ENCODE measurements at regions not wholly inside any gene's neighbourhood (a gene's known extent, or its start where the extent isn't known, plus 50 kb on each side); places are given as distances from the start of the nearest gene placed in this dataset.

- ChIA-PET CTCF (no interaction called here), POLR2A (no interaction called here)
- Mint-ChIP-seq H3K4me3 (no peak overlapping the region), H3K27ac (no peak overlapping the region), H3K9me3 (peaks cover 0 to 6% (median 0%) of the 10 kb centered on the region in 11 donors), H3K27me3 (peaks cover 0 to 15% (median 6%) of the 10 kb centered on the region in 5 donors), H3K36me3 (no peaks in the 10 kb centered on the region), H3K4me1 (no peaks in the 10 kb centered on the region)
- DNase-seq (no peak), ATAC-seq (no peak)
- no peak overlapping the region for H3K4me3 ChIP-seq (ENCODE audit: low read length)
- H3K27ac ChIP-seq (ENCODE audit: low read depth, low read length): no peak overlapping the region
- intact Hi-C loops (cut with micrococcal nuclease): no loop called here
- H3K4me1 ChIP-seq (ENCODE audit: control insufficient read depth in 2 of 2, insufficient read depth in 2 of 2, low read length in 2 of 2): no peaks in the 10 kb centered on the region
- H3K36me3 ChIP-seq (ENCODE audit: control insufficient read depth in 2 of 3, insufficient read depth in 3 of 3, low read length in 3 of 3): no peaks in the 10 kb centered on the region
- H3K27me3 ChIP-seq (ENCODE audit: control insufficient read depth in 2 of 2, insufficient read depth in 2 of 2, low read length in 2 of 2): peaks cover 0 to 3% of the 10 kb centered on the region in 2 donors
- H3K9me3 ChIP-seq (ENCODE audit: control insufficient read depth in 2 of 3, low read length in 3 of 3): no peaks in the 10 kb centered on the region
These were observed 688.7 kb downstream of the ETS1 start for GRCh38 chr11:127898422-127899365.

GRCh38 chr11:127895776-127896175 lies 691.6 kb downstream of the ETS1 start:
- no peaks in the 10 kb centered on the region for H3K4me1 Mint-ChIP-seq
- ChIA-PET POLR2A (no interaction called here), CTCF (no interaction called here)
- DNase-seq (no peak), ATAC-seq (no peak)
- H3K9me3 Mint-ChIP-seq: peaks cover 0 to 6% (median 0%) of the 10 kb centered on the region in 11 donors
- Histone ChIP-seq H3K9me3 (ENCODE audit: control insufficient read depth in 2 of 3, low read length in 3 of 3) (no peaks in the 10 kb centered on the region), H3K27ac (ENCODE audit: low read depth, low read length) (no peak overlapping the region), H3K27me3 (ENCODE audit: control insufficient read depth in 2 of 2, insufficient read depth in 2 of 2, low read length in 2 of 2) (peaks cover 0 to 3% of the 10 kb centered on the region in 2 donors), H3K4me3 (ENCODE audit: low read length) (no peak overlapping the region), H3K4me1 (ENCODE audit: control insufficient read depth in 2 of 2, insufficient read depth in 2 of 2, low read length in 2 of 2) (no peaks in the 10 kb centered on the region), H3K36me3 (ENCODE audit: control insufficient read depth in 2 of 3, insufficient read depth in 3 of 3, low read length in 3 of 3) (no peaks in the 10 kb centered on the region)
- H3K27me3 Mint-ChIP-seq: peaks cover 0 to 11% (median 6%) of the 10 kb centered on the region in 5 donors
- no peaks in the 10 kb centered on the region for H3K36me3 Mint-ChIP-seq
- intact Hi-C loops (cut with micrococcal nuclease): no loop called here
- no peak overlapping the region for H3K4me3 Mint-ChIP-seq
- no peak overlapping the region for H3K27ac Mint-ChIP-seq

GRCh38 chr11:127894316-127894715 lies 693.0 kb downstream of the ETS1 start:
- H3K9me3 ChIP-seq (ENCODE audit: control insufficient read depth in 2 of 3, low read length in 3 of 3): no peaks in the 10 kb centered on the region

GRCh38 chr11:127890030-127890615 lies 697.2 kb downstream of the ETS1 start:
- no peak for DNase-seq
- Histone ChIP-seq H3K4me3 (ENCODE audit: low read length) (no peak overlapping the region), H3K27ac (ENCODE audit: low read depth, low read length) (no peak overlapping the region), H3K9me3 (ENCODE audit: control insufficient read depth in 2 of 3, low read length in 3 of 3) (peaks cover 0 to 5% (median 0%) of the 10 kb centered on the region in 3 experiments), H3K36me3 (ENCODE audit: control insufficient read depth in 2 of 3, insufficient read depth in 3 of 3, low read length in 3 of 3) (no peaks in the 10 kb centered on the region), H3K27me3 (ENCODE audit: control insufficient read depth in 2 of 2, insufficient read depth in 2 of 2, low read length in 2 of 2) (no peaks in the 10 kb centered on the region), H3K4me1 (ENCODE audit: control insufficient read depth in 2 of 2, insufficient read depth in 2 of 2, low read length in 2 of 2) (no peaks in the 10 kb centered on the region)
- ChIA-PET POLR2A (no interaction called here), CTCF (no interaction called here)
- Mint-ChIP-seq H3K27ac (no peak overlapping the region), H3K27me3 (peaks cover 0 to 23% (median 14%) of the 10 kb centered on the region in 5 donors), H3K36me3 (peaks cover 0 to 12% (median 0%) of the 10 kb centered on the region in 5 donors), H3K4me1 (no peaks in the 10 kb centered on the region), H3K4me3 (no peak overlapping the region), H3K9me3 (peaks cover 0 to 24% (median 8%) of the 10 kb centered on the region in 11 donors)
- ATAC-seq: no peak
- intact Hi-C loops (cut with micrococcal nuclease): no loop called here

More at GRCh38 chr11:127894316-127894715, 693.0 kb downstream of the ETS1 start:
- H3K36me3 ChIP-seq (ENCODE audit: control insufficient read depth in 2 of 3, insufficient read depth in 3 of 3, low read length in 3 of 3): no peaks in the 10 kb centered on the region
- no peaks in the 10 kb centered on the region for H3K4me1 ChIP-seq (ENCODE audit: control insufficient read depth in 2 of 2, insufficient read depth in 2 of 2, low read length in 2 of 2)
- Mint-ChIP-seq H3K27ac (no peak overlapping the region), H3K9me3 (peaks cover 0 to 3% (median 0%) of the 10 kb centered on the region in 11 donors), H3K36me3 (no peaks in the 10 kb centered on the region), H3K27me3 (peaks cover 0 to 17% (median 12%) of the 10 kb centered on the region in 5 donors), H3K4me1 (no peaks in the 10 kb centered on the region), H3K4me3 (no peak overlapping the region)
- no peak overlapping the region for H3K4me3 ChIP-seq (ENCODE audit: low read length)
- ChIA-PET CTCF (no interaction called here), POLR2A (no interaction called here)
- peaks cover 0 to 3% of the 10 kb centered on the region in 2 donors for H3K27me3 ChIP-seq (ENCODE audit: control insufficient read depth in 2 of 2, insufficient read depth in 2 of 2, low read length in 2 of 2)
- ATAC-seq (no peak), DNase-seq (no peak)
- no peak overlapping the region for H3K27ac ChIP-seq (ENCODE audit: low read depth, low read length)
- intact Hi-C loops (cut with micrococcal nuclease): no loop called here

GRCh38 chr11:127888386-127888785 lies 699.0 kb downstream of the ETS1 start:
- Mint-ChIP-seq H3K36me3 (peaks cover 0 to 15% (median 0%) of the 10 kb centered on the region in 5 donors), H3K4me1 (no peaks in the 10 kb centered on the region), H3K27me3 (peaks cover 0 to 23% (median 14%) of the 10 kb centered on the region in 5 donors), H3K27ac (no peak overlapping the region), H3K9me3 (peaks cover 0 to 33% (median 9%) of the 10 kb centered on the region in 11 donors), H3K4me3 (no peak overlapping the region)
- H3K27ac ChIP-seq (ENCODE audit: low read depth, low read length): no peak overlapping the region
- H3K4me1 ChIP-seq (ENCODE audit: control insufficient read depth in 2 of 2, insufficient read depth in 2 of 2, low read length in 2 of 2): no peaks in the 10 kb centered on the region
- intact Hi-C loops (cut with micrococcal nuclease): no loop called here
- ATAC-seq: no peak
- no peak overlapping the region for H3K4me3 ChIP-seq (ENCODE audit: low read length)
- H3K36me3 ChIP-seq (ENCODE audit: control insufficient read depth in 2 of 3, insufficient read depth in 3 of 3, low read length in 3 of 3): no peaks in the 10 kb centered on the region
- peaks cover 0 to 5% (median 0%) of the 10 kb centered on the region in 3 experiments for H3K9me3 ChIP-seq (ENCODE audit: control insufficient read depth in 2 of 3, low read length in 3 of 3)
- H3K27me3 ChIP-seq (ENCODE audit: control insufficient read depth in 2 of 2, insufficient read depth in 2 of 2, low read length in 2 of 2): no peaks in the 10 kb centered on the region
- ChIA-PET POLR2A (no interaction called here), CTCF (no interaction called here)
- no peak for DNase-seq

GRCh38 chr11:127875131-127875530 lies 712.2 kb downstream of the ETS1 start:
- H3K27me3 ChIP-seq (ENCODE audit: control insufficient read depth in 2 of 2, insufficient read depth in 2 of 2, low read length in 2 of 2): peaks cover 3% of the 10 kb centered on the region in 2 donors
- H3K36me3 ChIP-seq (ENCODE audit: control insufficient read depth in 2 of 3, insufficient read depth in 3 of 3, low read length in 3 of 3): no peaks in the 10 kb centered on the region
- no peaks in the 10 kb centered on the region for H3K4me1 ChIP-seq (ENCODE audit: control insufficient read depth in 2 of 2, insufficient read depth in 2 of 2, low read length in 2 of 2)
- intact Hi-C loops (cut with micrococcal nuclease): no loop called here
- Mint-ChIP-seq H3K36me3 (no peaks in the 10 kb centered on the region), H3K27ac (no peak overlapping the region), H3K4me1 (no peaks in the 10 kb centered on the region), H3K9me3 (peaks cover 0 to 2% (median 0%) of the 10 kb centered on the region in 11 donors), H3K27me3 (peaks cover 0 to 36% (median 31%) of the 10 kb centered on the region in 5 donors), H3K4me3 (no peak overlapping the region)
- no peak overlapping the region for H3K27ac ChIP-seq (ENCODE audit: low read depth, low read length)
- no peaks in the 10 kb centered on the region for H3K9me3 ChIP-seq (ENCODE audit: control insufficient read depth in 2 of 3, low read length in 3 of 3)
- DNase-seq: no peak
- ChIA-PET CTCF (no interaction called here), POLR2A (no interaction called here)
- ATAC-seq: no peak
- H3K4me3 ChIP-seq (ENCODE audit: low read length): no peak overlapping the region

Data from naive thymus-derived CD4-positive, alpha-beta T cell (primary cell).